ENCODE measurements at regions not wholly inside any gene's neighbourhood (a gene's known extent, or its start where the extent isn't known, plus 50 kb on each side); places are given as distances from the start of the nearest gene placed in this dataset.

DNA sequence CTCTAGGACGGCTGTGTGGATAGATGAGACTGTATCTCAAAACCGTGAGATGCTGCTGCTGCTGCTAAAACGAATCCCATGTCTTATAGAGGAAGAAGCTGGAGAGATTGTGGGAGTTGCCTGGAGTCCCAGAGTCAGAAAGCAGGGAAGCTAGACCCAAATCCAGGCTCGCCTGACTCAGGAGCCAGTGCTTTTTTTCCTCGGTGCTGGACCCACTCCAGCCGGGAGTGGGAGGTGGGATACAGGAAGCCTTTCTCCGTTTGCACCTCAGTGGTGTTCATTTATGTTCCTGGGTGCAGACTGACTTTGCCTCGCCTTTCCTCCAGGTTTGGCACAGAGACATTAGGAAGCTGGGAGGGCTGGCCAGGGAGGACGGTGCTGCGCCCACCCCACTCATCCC lies 150.9 kb upstream of the LINGO1 start (continued):
- TF ChIP-seq, protein P1, sequence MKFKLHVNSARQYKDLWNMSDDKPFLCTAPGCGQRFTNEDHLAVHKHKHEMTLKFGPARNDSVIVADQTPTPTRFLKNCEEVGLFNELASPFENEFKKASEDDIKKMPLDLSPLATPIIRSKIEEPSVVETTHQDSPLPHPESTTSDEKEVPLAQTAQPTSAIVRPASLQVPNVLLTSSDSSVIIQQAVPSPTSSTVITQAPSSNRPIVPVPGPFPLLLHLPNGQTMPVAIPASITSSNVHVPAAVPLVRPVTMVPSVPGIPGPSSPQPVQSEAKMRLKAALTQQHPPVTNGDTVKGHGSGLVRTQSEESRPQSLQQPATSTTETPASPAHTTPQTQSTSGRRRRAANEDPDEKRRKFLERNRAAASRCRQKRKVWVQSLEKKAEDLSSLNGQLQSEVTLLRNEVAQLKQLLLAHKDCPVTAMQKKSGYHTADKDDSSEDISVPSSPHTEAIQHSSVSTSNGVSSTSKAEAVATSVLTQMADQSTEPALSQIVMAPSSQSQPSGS (tag by site-specific recombination; IDR thresholded peaks at IDR 0.05; ENCODE audit: low read depth) = no peak

DNA sequence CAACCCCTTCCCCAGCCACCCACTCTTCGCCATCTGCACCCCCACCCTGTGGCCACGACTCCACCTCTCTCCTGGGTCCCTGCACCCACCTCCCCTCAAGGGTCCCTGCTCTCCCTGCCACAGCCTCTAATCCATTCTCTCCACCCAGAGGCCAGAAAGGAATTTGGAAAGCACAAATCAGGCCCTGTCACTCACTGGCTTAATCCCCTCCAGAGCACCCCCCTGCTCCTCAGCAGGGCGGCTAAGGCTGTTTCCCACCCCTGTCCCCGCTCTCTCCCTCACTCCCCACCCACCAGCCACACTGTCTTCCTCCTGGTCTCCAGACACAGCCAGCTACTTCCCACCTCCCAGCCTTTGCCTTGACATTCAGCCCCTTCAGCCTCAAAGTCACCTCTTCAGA lies 150.0 kb upstream of the LINGO1 start:
- no peaks in the 10 kb centered on the region for H3K9me3 ChIP-seq (ENCODE audit: control insufficient read depth, insufficient read depth, low read depth, low read length)
- ChIA-PET POLR2A (no interaction called here), CTCF (interaction anchor here (0.8 to 4.6 kb wide), 3 partner anchors 128 to 148 kb away, joined by 3 to 18 read pairs (median 11); no protein-coding TSS in a partner anchor)
- no peaks in the 10 kb centered on the region for H3K4me1 ChIP-seq (ENCODE audit: control insufficient read depth, insufficient read depth, low read length)
- no peak overlapping the region for H3K4me3 ChIP-seq (ENCODE audit: low read depth, low read length)
- no peak overlapping the region for H3K27ac ChIP-seq (ENCODE audit: extremely low read depth, low read depth, low read length)
- TF ChIP-seq, protein P2, sequence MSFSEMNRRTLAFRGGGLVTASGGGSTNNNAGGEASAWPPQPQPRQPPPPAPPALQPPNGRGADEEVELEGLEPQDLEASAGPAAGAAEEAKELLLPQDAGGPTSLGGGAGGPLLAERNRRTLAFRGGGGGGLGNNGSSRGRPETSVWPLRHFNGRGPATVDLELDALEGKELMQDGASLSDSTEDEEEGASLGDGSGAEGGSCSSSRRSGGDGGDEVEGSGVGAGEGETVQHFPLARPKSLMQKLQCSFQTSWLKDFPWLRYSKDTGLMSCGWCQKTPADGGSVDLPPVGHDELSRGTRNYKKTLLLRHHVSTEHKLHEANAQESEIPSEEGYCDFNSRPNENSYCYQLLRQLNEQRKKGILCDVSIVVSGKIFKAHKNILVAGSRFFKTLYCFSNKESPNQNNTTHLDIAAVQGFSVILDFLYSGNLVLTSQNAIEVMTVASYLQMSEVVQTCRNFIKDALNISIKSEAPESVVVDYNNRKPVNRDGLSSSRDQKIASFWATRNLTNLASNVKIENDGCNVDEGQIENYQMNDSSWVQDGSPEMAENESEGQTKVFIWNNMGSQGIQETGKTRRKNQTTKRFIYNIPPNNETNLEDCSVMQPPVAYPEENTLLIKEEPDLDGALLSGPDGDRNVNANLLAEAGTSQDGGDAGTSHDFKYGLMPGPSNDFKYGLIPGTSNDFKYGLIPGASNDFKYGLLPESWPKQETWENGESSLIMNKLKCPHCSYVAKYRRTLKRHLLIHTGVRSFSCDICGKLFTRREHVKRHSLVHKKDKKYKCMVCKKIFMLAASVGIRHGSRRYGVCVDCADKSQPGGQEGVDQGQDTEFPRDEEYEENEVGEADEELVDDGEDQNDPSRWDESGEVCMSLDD (tag by site-specific recombination; IDR thresholded peaks at IDR 0.05) = no peak
- H3K36me3 ChIP-seq (ENCODE audit: control insufficient read depth in 2 of 2, insufficient read depth in 1 of 2, low read length in 2 of 2) = no peaks in the 10 kb centered on the region

DNA sequence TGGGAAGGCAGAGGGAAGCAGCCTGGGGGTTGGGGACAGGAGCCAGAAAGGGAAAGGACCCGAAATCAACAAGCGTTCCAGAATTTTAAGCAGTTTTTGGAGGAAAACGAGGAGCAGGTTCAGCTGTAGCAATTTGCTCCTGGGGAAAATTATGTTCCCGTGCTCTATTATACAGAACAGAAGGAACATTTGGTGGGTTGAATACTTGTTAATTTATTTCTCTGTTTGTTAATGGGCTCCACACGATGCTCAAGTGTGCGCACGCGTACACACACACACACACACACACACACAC lies 149.2 kb upstream of the LINGO1 start:
- POLR2A ChIA-PET = no interaction called here
- CTCF ChIA-PET = interaction anchor here (4.6 kb wide), 1 partner anchor 147 kb away, joined by 18 read pairs; no protein-coding TSS in a partner anchor
- Histone ChIP-seq H3K27ac (ENCODE audit: extremely low read depth, low read depth, low read length) (no peak overlapping the region), H3K9me3 (ENCODE audit: control insufficient read depth, insufficient read depth, low read depth, low read length) (no peaks in the 10 kb centered on the region), H3K36me3 (ENCODE audit: control insufficient read depth in 2 of 2, insufficient read depth in 1 of 2, low read length in 2 of 2) (no peaks in the 10 kb centered on the region), H3K4me1 (ENCODE audit: control insufficient read depth, insufficient read depth, low read length) (no peaks in the 10 kb centered on the region), H3K4me3 (ENCODE audit: low read depth, low read length) (no peak overlapping the region)
- TF ChIP-seq ZNF311 (tag by site-specific recombination; IDR thresholded peaks at IDR 0.05; ENCODE audit: borderline replicate concordance) = no peak
- no peak for TF ChIP-seq ZNF529 (tag by site-specific recombination; IDR thresholded peaks at IDR 0.05; ENCODE audit: insufficient replicate concordance)
- no peak for TF ChIP-seq ZNF155 (tag by site-specific recombination; IDR thresholded peaks at IDR 0.05)
- TF ChIP-seq, protein P3, sequence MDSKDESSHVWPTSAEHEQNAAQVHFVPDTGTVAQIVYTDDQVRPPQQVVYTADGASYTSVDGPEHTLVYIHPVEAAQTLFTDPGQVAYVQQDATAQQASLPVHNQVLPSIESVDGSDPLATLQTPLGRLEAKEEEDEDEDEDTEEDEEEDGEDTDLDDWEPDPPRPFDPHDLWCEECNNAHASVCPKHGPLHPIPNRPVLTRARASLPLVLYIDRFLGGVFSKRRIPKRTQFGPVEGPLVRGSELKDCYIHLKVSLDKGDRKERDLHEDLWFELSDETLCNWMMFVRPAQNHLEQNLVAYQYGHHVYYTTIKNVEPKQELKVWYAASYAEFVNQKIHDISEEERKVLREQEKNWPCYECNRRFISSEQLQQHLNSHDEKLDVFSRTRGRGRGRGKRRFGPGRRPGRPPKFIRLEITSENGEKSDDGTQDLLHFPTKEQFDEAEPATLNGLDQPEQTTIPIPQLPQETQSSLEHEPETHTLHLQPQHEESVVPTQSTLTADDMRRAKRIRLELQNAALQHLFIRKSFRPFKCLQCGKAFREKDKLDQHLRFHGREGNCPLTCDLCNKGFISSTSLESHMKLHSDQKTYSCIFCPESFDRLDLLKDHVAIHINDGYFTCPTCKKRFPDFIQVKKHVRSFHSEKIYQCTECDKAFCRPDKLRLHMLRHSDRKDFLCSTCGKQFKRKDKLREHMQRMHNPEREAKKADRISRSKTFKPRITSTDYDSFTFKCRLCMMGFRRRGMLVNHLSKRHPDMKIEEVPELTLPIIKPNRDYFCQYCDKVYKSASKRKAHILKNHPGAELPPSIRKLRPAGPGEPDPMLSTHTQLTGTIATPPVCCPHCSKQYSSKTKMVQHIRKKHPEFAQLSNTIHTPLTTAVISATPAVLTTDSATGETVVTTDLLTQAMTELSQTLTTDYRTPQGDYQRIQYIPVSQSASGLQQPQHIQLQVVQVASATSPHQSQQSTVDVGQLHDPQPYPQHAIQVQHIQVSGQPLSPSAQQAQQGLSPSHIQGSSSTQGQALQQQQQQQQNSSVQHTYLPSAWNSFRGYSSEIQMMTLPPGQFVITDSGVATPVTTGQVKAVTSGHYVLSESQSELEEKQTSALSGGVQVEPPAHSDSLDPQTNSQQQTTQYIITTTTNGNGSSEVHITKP (tag by site-specific recombination; IDR thresholded peaks at IDR 0.05) = no peak
- no peak for TF ChIP-seq OVOL3 (tag by site-specific recombination; IDR thresholded peaks at IDR 0.05)
- TF ChIP-seq, protein P4, sequence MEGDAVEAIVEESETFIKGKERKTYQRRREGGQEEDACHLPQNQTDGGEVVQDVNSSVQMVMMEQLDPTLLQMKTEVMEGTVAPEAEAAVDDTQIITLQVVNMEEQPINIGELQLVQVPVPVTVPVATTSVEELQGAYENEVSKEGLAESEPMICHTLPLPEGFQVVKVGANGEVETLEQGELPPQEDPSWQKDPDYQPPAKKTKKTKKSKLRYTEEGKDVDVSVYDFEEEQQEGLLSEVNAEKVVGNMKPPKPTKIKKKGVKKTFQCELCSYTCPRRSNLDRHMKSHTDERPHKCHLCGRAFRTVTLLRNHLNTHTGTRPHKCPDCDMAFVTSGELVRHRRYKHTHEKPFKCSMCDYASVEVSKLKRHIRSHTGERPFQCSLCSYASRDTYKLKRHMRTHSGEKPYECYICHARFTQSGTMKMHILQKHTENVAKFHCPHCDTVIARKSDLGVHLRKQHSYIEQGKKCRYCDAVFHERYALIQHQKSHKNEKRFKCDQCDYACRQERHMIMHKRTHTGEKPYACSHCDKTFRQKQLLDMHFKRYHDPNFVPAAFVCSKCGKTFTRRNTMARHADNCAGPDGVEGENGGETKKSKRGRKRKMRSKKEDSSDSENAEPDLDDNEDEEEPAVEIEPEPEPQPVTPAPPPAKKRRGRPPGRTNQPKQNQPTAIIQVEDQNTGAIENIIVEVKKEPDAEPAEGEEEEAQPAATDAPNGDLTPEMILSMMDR (tag by site-specific recombination; IDR thresholded peaks at IDR 0.05) = no peak
- no peak for TF ChIP-seq ZNF776 (tag by site-specific recombination; IDR thresholded peaks at IDR 0.05; ENCODE audit: borderline replicate concordance)
- TF ChIP-seq, protein P5, sequence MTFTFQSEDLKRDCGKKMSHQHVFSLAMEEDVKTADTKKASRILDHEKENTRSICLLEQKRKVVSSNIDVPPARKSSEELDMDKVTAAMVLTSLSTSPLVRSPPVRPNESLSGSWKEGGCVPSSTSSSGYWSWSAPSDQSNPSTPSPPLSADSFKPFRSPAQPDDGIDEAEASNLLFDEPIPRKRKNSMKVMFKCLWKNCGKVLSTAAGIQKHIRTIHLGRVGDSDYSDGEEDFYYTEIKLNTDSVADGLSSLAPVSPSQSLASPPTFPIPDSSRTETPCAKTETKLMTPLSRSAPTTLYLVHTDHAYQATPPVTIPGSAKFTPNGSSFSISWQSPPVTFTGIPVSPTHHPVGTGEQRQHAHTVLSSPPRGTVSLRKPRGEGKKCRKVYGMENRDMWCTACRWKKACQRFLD (tag by site-specific recombination; IDR thresholded peaks at IDR 0.05) = no peak
- TF ChIP-seq ZSCAN23 (tag by site-specific recombination; IDR thresholded peaks at IDR 0.05) = no peak

Data from HEK293 (cell line).